Amniotic epithelial cell (primary cell): ENCODE measurements at regions not wholly inside any gene's neighbourhood (a gene's known extent, or its start where the extent isn't known, plus 50 kb on each side); places are given as distances from the start of the nearest gene placed in this dataset.

Source experiments
- DNase-seq: peaks from one replicate; pipeline ENCODE4 v3.0.0-alpha.2; 2010; ENCODE audit warnings: low read depth

GRCh38 chr3:141669434-141669833 is 68.7 kb upstream of the RNF7 start:
- DNase-seq: no peak

GRCh38 chr3:141677701-141678100 is 60.4 kb upstream of the RNF7 start:
- no peak for DNase-seq

GRCh38 chr3:141680620-141681389 is 57.3 kb upstream of the RNF7 start:
- DNase-seq: peak; percentile 57

DNA sequence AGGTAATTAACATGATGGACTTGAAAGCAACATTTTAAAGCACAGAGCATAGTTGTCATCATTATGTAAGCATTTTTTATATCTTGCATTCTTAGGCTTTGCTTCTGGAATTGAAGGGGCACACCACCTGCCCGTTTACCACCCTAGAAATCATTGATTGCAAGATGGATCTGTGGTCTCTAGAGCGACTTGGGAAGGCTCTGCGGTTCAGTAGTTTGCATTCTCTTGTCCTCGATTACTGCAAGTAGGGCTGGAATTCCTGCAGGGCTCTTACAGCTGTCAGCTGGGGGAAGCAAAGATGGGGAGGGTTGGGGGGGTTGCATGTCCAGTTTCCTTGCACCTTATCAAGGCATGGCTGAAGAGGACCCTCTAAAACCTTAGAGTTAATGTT is 56.7 kb upstream of the RNF7 start:
- no peak for DNase-seq

DNA sequence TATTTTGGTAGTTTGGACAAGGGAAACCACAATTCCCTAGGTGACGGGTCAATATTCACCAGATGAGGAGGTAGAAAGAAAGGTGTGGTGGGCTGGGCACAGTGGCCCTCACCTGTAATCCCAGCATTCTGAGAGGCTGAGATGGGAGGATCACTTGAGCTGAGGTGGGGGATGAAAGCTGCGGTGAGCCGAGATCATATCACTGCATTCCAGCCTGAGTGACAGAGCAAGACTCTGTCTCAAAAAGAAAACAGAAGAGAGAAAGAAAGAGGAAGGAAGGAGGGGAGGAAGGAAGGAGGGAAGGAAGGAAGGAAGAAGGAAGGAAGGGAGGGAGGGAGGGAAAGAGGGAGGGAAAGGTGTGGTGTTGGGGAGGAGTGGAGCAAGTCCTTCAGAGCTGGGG is 56.1 kb upstream of the RNF7 start:
- no peak for DNase-seq

- no peak for DNase-seq
Observed at GRCh38 chr3:141682921-141683320, 55.2 kb upstream of the RNF7 start.

- no peak for DNase-seq
Observed at GRCh38 chr3:141684758-141685157, 53.3 kb upstream of the RNF7 start.

GRCh38 chr3:141686466-141687291 is 51.4 kb upstream of the RNF7 start:
- peak; percentile 28 for DNase-seq
